ENCODE measurements at regions not wholly inside any gene's neighbourhood (a gene's known extent, or its start where the extent isn't known, plus 50 kb on each side); places are given as distances from the start of the nearest gene placed in this dataset.

DNA sequence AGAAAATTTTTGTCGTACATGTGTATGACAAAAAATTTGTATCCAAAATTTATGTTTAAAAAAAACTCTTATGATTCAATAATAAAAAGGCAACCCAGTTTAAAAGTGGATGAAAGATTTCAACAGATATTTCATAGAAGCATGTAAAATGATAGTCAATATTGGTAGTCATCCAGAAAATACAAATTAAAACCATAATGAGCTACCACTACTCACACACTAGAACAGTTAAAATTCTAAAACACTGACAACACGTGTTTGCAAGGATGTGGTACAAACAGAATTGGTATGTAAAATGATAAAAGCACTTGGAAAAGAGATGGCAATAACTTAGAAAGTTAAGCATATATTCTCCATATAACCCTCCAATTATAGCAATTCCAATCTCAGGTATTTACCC, 303.0 kb upstream of the NR2F2 start:
- no peaks in the 10 kb centered on the region for H3K4me1 ChIP-seq

GRCh38 chr15:96028620-96029019, 301.9 kb upstream of the NR2F2 start:
- no peaks in the 10 kb centered on the region for H3K36me3 ChIP-seq
- H3K4me1 ChIP-seq = no peaks in the 10 kb centered on the region
- H3K9me3 ChIP-seq = no peaks in the 10 kb centered on the region
- TF ChIP-seq, protein P1, sequence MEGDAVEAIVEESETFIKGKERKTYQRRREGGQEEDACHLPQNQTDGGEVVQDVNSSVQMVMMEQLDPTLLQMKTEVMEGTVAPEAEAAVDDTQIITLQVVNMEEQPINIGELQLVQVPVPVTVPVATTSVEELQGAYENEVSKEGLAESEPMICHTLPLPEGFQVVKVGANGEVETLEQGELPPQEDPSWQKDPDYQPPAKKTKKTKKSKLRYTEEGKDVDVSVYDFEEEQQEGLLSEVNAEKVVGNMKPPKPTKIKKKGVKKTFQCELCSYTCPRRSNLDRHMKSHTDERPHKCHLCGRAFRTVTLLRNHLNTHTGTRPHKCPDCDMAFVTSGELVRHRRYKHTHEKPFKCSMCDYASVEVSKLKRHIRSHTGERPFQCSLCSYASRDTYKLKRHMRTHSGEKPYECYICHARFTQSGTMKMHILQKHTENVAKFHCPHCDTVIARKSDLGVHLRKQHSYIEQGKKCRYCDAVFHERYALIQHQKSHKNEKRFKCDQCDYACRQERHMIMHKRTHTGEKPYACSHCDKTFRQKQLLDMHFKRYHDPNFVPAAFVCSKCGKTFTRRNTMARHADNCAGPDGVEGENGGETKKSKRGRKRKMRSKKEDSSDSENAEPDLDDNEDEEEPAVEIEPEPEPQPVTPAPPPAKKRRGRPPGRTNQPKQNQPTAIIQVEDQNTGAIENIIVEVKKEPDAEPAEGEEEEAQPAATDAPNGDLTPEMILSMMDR (IDR thresholded peaks at IDR 0.05; ENCODE audit: low read depth, low read length) = no peak
- H3K4me3 ChIP-seq (ENCODE audit: low read depth, low read length) = no peak overlapping the region
- DNase-seq = no peak
- no peaks in the 10 kb centered on the region for H3K27me3 ChIP-seq

More for the DNA sequence above, 303.0 kb upstream of the NR2F2 start:
- Histone ChIP-seq H3K9me3 (no peaks in the 10 kb centered on the region), H3K27me3 (no peaks in the 10 kb centered on the region), H3K4me3 (ENCODE audit: low read depth, low read length) (no peak overlapping the region), H3K36me3 (no peaks in the 10 kb centered on the region)
- no peak for DNase-seq
- TF ChIP-seq, protein P1 (IDR thresholded peaks at IDR 0.05; ENCODE audit: low read depth, low read length) = no peak

- no peaks in the 10 kb centered on the region for H3K4me1 ChIP-seq
- TF ChIP-seq, protein P1 (IDR thresholded peaks at IDR 0.05; ENCODE audit: low read depth, low read length) = no peak
- DNase-seq = no peak
- no peaks in the 10 kb centered on the region for H3K9me3 ChIP-seq
- no peaks in the 10 kb centered on the region for H3K27me3 ChIP-seq
- H3K36me3 ChIP-seq = no peaks in the 10 kb centered on the region
- H3K4me3 ChIP-seq (ENCODE audit: low read depth, low read length) = no peak overlapping the region
Observed at GRCh38 chr15:96029172-96029571, 301.3 kb upstream of the NR2F2 start.

- TF ChIP-seq, protein P1 (IDR thresholded peaks at IDR 0.05; ENCODE audit: low read depth, low read length) = no peak
- no peaks in the 10 kb centered on the region for H3K36me3 ChIP-seq
- no peaks in the 10 kb centered on the region for H3K4me1 ChIP-seq
- no peak overlapping the region for H3K4me3 ChIP-seq (ENCODE audit: low read depth, low read length)
- DNase-seq = no peak
- H3K27me3 ChIP-seq = no peaks in the 10 kb centered on the region
- no peaks in the 10 kb centered on the region for H3K9me3 ChIP-seq
Observed at GRCh38 chr15:96031426-96032110, 298.9 kb upstream of the NR2F2 start.

- Histone ChIP-seq H3K9me3 (no peaks in the 10 kb centered on the region), H3K27me3 (no peaks in the 10 kb centered on the region), H3K4me1 (no peaks in the 10 kb centered on the region), H3K36me3 (no peaks in the 10 kb centered on the region), H3K4me3 (ENCODE audit: low read depth, low read length) (no peak overlapping the region)
- DNase-seq = no peak
- TF ChIP-seq, protein P1 (IDR thresholded peaks at IDR 0.05; ENCODE audit: low read depth, low read length) = no peak
Observed at GRCh38 chr15:96035091-96035490, 295.4 kb upstream of the NR2F2 start.

DNA sequence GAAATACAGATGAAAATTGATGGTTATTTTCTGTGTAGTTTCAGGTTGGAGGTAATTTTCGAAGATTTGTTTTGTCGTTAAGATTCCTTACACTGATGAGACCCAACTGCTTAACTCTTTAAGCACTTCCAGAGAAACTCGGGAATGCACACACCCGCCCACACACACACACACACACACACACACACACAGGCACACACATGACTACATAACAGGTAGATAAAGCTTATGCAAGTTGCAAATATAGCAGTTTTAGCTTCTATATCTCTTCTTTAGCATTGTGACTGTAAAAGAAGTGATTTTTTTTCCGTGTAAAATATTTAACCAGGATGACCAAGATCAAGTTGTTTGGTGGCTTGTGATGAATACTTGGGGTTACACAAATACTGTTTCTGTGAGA, 294.9 kb upstream of the NR2F2 start:
- DNase-seq = no peak
- H3K4me1 ChIP-seq = no peaks in the 10 kb centered on the region
- H3K4me3 ChIP-seq (ENCODE audit: low read depth, low read length) = no peak overlapping the region
- H3K27me3 ChIP-seq = no peaks in the 10 kb centered on the region
- H3K9me3 ChIP-seq = no peaks in the 10 kb centered on the region
- no peaks in the 10 kb centered on the region for H3K36me3 ChIP-seq
- TF ChIP-seq, protein P1 (IDR thresholded peaks at IDR 0.05; ENCODE audit: low read depth, low read length) = no peak
